Brain microvascular endothelial cell (primary cell): ENCODE measurements at regions not wholly inside any gene's neighbourhood (a gene's known extent, or its start where the extent isn't known, plus 50 kb on each side); places are given as distances from the start of the nearest gene placed in this dataset.

Experiments
- DNase-seq: peaks from one replicate; pipeline ENCODE4 v3.0.0-alpha.2; 2020
- H3K27ac ChIP-seq: fragments of 250-450 bp; sonication (Bioruptor Pico); 2 replicates; pipeline ENCODE4 v1.5.1; 2020; ENCODE audit warnings: mild to moderate bottlenecking, moderate library complexity
- H3K27me3 ChIP-seq: fragments of 250-450 bp; sonication (Bioruptor Pico); replicated peaks from 2 replicates; pipeline ENCODE4 v1.5.1; 2020; ENCODE audit warnings: mild to moderate bottlenecking
- H3K36me3 ChIP-seq: fragments of 250-450 bp; sonication (Bioruptor Pico); replicated peaks from 2 replicates; pipeline ENCODE4 v1.5.1; 2020; ENCODE audit warnings: mild to moderate bottlenecking
- H3K4me3 ChIP-seq: 2 replicates; pipeline ENCODE4 v1.5.1; 2011; ENCODE audit warnings: low read depth, mild to moderate bottlenecking, control low read depth, low read length, moderate library complexity
- in situ Hi-C: cut with HindIII; loops from 2 replicates; pipeline ENCODE4 v1.10.0; 2017; ENCODE audit warnings: low sequenced_read_pairs, low pct_ligation_motif_present
- TF ChIP-seq, protein P1 (sequence below): IDR thresholded peaks from 2 replicates; pipeline ENCODE4 v1.5.1; 2011; ENCODE audit warnings: low read depth, mild to moderate bottlenecking, moderate library complexity, low read length, control low read depth, inconsistent platforms; ENCODE audit errors: missing control alignments

- TF ChIP-seq, protein P1, sequence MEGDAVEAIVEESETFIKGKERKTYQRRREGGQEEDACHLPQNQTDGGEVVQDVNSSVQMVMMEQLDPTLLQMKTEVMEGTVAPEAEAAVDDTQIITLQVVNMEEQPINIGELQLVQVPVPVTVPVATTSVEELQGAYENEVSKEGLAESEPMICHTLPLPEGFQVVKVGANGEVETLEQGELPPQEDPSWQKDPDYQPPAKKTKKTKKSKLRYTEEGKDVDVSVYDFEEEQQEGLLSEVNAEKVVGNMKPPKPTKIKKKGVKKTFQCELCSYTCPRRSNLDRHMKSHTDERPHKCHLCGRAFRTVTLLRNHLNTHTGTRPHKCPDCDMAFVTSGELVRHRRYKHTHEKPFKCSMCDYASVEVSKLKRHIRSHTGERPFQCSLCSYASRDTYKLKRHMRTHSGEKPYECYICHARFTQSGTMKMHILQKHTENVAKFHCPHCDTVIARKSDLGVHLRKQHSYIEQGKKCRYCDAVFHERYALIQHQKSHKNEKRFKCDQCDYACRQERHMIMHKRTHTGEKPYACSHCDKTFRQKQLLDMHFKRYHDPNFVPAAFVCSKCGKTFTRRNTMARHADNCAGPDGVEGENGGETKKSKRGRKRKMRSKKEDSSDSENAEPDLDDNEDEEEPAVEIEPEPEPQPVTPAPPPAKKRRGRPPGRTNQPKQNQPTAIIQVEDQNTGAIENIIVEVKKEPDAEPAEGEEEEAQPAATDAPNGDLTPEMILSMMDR: no peak
- in situ Hi-C loops: loop anchor here (25.0 kb wide), 1 partner anchor 264 kb away; no protein-coding TSS in a partner anchor
- peaks cover 17% of the 10 kb centered on the region for H3K27me3 ChIP-seq
- no peak overlapping the region for H3K27ac ChIP-seq
- DNase-seq: no peak
- no peak overlapping the region for H3K4me3 ChIP-seq
- H3K36me3 ChIP-seq: no peaks in the 10 kb centered on the region
Observed at GRCh38 chr11:69923641-69924307, 104.6 kb upstream of the FGF3 start.

DNA sequence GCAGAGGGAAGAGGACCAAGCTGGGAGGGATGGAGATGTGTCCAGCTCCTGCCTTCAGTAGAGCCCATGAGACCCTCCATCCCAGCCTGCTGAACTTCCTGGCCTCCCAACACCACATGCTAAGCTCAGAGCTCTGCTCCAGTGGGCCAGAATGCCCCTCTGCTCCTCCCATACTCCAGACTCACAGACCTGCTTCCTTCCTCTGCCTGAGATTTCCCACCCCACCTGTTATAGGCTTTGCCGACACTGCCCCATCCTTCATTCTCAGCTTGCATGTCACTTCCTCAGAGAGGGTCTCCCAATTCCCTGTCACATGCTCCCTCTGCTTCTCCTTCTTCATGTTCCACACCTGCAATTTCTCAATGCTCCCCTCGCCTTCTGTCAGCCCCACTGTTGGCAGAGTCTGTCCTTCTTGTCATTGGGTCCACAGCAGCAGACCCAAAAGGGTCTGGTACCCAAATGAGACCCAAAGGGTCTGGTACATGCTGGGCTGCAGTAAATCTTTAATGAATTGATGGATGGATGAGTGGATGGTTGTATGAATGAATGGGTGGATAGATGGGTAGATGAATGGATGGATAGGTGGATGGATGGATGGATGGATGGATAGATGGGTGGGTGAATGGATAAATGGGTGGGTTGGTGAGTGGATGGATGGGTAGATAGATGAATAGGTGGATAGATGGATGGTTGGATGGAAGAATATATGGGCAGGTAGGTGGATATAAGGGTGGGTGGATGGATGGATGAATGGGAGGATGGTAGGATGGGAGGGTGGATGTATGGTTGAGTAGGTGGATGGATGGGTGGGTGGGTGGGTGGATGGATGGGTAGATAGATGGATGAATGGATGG is 105.3 kb upstream of the FGF3 start:
- Histone ChIP-seq H3K36me3 (no peaks in the 10 kb centered on the region), H3K27ac (no peak overlapping the region), H3K4me3 (no peak overlapping the region), H3K27me3 (peaks cover 17% of the 10 kb centered on the region)
- DNase-seq: no peak
- in situ Hi-C loops: loop anchor here (25.0 kb wide), 1 partner anchor 263 kb away; no protein-coding TSS in a partner anchor
- TF ChIP-seq, protein P1: no peak

DNA sequence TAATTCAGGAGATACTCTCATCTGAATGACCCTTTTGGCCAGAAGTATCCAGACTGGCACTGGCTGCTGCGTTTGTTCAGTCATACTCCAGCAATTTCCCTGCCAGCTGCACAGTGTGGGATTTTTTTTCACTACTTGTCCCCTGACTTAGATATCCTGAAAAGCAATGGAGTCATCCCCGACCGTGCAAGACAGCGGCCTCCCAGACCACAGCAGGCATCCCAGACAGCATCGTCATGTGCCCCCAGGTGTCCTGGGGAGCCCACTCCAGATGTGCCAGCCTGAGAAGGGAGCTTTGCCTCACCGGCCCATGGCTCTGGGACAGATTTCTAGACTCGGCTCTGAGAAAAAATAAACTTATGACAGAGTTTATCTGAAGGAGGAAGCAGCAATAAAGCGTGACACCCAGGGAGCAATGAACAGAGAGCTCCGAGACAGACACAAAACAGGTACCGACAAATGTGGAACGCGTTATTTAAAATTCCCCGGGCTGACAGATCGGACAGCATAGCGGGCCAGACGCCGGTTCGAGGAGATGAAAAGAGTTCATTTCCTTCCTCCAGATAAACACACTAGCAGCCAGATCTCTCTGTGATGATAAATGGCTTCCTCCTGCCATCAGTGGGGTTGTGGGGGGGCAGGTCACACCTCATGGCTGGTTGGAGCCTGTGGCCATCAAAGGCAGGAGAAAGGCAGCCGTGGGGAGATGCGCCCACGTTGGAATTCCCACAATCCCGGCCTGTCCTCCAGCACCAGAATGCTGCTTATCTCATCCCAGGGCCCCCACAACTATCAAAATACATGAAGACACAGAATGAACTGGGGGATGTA is 106.4 kb upstream of the FGF3 start:
- DNase-seq: no peak
- H3K36me3 ChIP-seq: no peaks in the 10 kb centered on the region
- TF ChIP-seq, protein P1: no peak
- in situ Hi-C loops: no loop called here
- no peak overlapping the region for H3K27ac ChIP-seq
- peaks cover 17% of the 10 kb centered on the region for H3K27me3 ChIP-seq
- H3K4me3 ChIP-seq: no peak overlapping the region

DNA sequence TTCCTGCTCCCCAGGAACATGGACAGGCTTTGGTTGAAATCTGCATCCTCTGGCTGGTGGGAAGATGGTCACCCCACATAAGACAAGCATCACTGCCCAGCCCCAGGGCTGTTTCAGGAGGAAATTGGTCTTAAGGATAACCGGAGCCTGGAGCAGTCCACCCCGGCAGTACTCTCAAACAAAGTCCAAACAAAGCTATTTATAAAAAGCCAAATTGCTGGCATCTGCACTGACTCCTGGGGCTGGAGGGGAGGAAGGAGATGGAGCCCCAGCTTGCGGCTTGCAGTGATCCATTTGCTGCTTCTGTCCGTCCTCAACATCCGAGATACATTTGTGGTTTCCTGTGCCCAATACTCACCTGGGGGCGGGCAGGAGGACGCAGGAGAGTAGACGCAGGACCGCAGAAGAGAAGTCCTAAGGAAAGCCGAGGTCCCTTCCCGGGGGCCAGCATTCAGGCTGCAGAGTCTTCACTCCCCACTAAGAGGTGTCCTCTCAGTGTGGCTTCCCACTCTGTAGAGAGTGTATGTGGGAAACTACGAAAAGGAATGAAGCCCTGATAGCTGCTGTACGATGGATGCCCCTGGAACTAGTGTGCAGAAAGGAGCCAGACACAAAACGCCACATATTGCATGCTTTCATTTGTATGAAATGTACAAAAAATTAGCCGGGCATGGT is 107.3 kb upstream of the FGF3 start:
- H3K27ac ChIP-seq: no peak overlapping the region
- TF ChIP-seq, protein P1: no peak
- in situ Hi-C loops: no loop called here
- H3K36me3 ChIP-seq: no peaks in the 10 kb centered on the region
- peaks cover 17% of the 10 kb centered on the region for H3K27me3 ChIP-seq
- H3K4me3 ChIP-seq: no peak overlapping the region
- DNase-seq: no peak

- H3K4me3 ChIP-seq: no peak overlapping the region
- H3K36me3 ChIP-seq: no peaks in the 10 kb centered on the region
- TF ChIP-seq, protein P1: no peak
- in situ Hi-C loops: no loop called here
- peaks cover 17% of the 10 kb centered on the region for H3K27me3 ChIP-seq
- H3K27ac ChIP-seq: no peak overlapping the region
- DNase-seq: no peak
Observed at GRCh38 chr11:69928121-69928520, 108.9 kb upstream of the FGF3 start.
